ENCODE measurements at regions not wholly inside any gene's neighbourhood (a gene's known extent, or its start where the extent isn't known, plus 50 kb on each side); places are given as distances from the start of the nearest gene placed in this dataset.

GRCh38 chr7:114297121-114297520 lies 117.5 kb upstream of the FOXP2 start:
- H3K27me3 Mint-ChIP-seq (ENCODE audit: unreplicated experiment), result no peaks in the 10 kb centered on the region
- no peak for TF ChIP-seq CTCF (IDR thresholded peaks at IDR 0.05; ENCODE audit: unreplicated experiment)
- CTCF ChIA-PET, result no interaction called here
- no peaks in the 10 kb centered on the region for H3K36me3 Mint-ChIP-seq (ENCODE audit: insufficient read depth, unreplicated experiment)
- H3K4me1 Mint-ChIP-seq (ENCODE audit: low read depth, unreplicated experiment), result peaks cover 8% of the 10 kb centered on the region
- intact Hi-C loops (cut with micrococcal nuclease; ENCODE audit: unreplicated experiment), result no loop called here
- no peak for DNase-seq
- no peaks in the 10 kb centered on the region for H3K9me3 Mint-ChIP-seq (ENCODE audit: low read depth, unreplicated experiment)
- no peak overlapping the region for H3K4me3 Mint-ChIP-seq (ENCODE audit: low read depth, unreplicated experiment)
- no TSS peak for BruUV-seq (replicated peaks)
- H3K27ac Mint-ChIP-seq (ENCODE audit: unreplicated experiment), result no peak overlapping the region

- H3K9me3 Mint-ChIP-seq (ENCODE audit: low read depth, unreplicated experiment), result no peaks in the 10 kb centered on the region
- BruUV-seq (replicated peaks), result no TSS peak
- peaks cover 8% of the 10 kb centered on the region for H3K4me1 Mint-ChIP-seq (ENCODE audit: low read depth, unreplicated experiment)
- CTCF ChIA-PET, result no interaction called here
- no peak overlapping the region for H3K4me3 Mint-ChIP-seq (ENCODE audit: low read depth, unreplicated experiment)
- no peaks in the 10 kb centered on the region for H3K27me3 Mint-ChIP-seq (ENCODE audit: unreplicated experiment)
- H3K36me3 Mint-ChIP-seq (ENCODE audit: insufficient read depth, unreplicated experiment), result no peaks in the 10 kb centered on the region
- DNase-seq, result no peak
- no peak for TF ChIP-seq CTCF (IDR thresholded peaks at IDR 0.05; ENCODE audit: unreplicated experiment)
- no peak overlapping the region for H3K27ac Mint-ChIP-seq (ENCODE audit: unreplicated experiment)
- intact Hi-C loops (cut with micrococcal nuclease; ENCODE audit: unreplicated experiment), result no loop called here
Observed at GRCh38 chr7:114295522-114295921, 119.1 kb upstream of the FOXP2 start.

GRCh38 chr7:114294036-114294435 lies 120.6 kb upstream of the FOXP2 start:
- no TSS peak for BruUV-seq (replicated peaks)
- intact Hi-C loops (cut with micrococcal nuclease; ENCODE audit: unreplicated experiment), result no loop called here
- peaks cover 8% of the 10 kb centered on the region for H3K4me1 Mint-ChIP-seq (ENCODE audit: low read depth, unreplicated experiment)
- no peak overlapping the region for H3K27ac Mint-ChIP-seq (ENCODE audit: unreplicated experiment)
- TF ChIP-seq CTCF (IDR thresholded peaks at IDR 0.05; ENCODE audit: unreplicated experiment), result no peak
- no peak overlapping the region for H3K4me3 Mint-ChIP-seq (ENCODE audit: low read depth, unreplicated experiment)
- CTCF ChIA-PET, result no interaction called here
- H3K9me3 Mint-ChIP-seq (ENCODE audit: low read depth, unreplicated experiment), result no peaks in the 10 kb centered on the region
- H3K27me3 Mint-ChIP-seq (ENCODE audit: unreplicated experiment), result no peaks in the 10 kb centered on the region
- DNase-seq, result no peak
- no peaks in the 10 kb centered on the region for H3K36me3 Mint-ChIP-seq (ENCODE audit: insufficient read depth, unreplicated experiment)

- H3K4me3 Mint-ChIP-seq (ENCODE audit: low read depth, unreplicated experiment), result no peak overlapping the region
- no peaks in the 10 kb centered on the region for H3K27me3 Mint-ChIP-seq (ENCODE audit: unreplicated experiment)
- intact Hi-C loops (cut with micrococcal nuclease; ENCODE audit: unreplicated experiment), result no loop called here
- no peak for DNase-seq
- CTCF ChIA-PET, result no interaction called here
- peaks cover 8% of the 10 kb centered on the region for H3K4me1 Mint-ChIP-seq (ENCODE audit: low read depth, unreplicated experiment)
- no peaks in the 10 kb centered on the region for H3K9me3 Mint-ChIP-seq (ENCODE audit: low read depth, unreplicated experiment)
- H3K36me3 Mint-ChIP-seq (ENCODE audit: insufficient read depth, unreplicated experiment), result no peaks in the 10 kb centered on the region
- no peak overlapping the region for H3K27ac Mint-ChIP-seq (ENCODE audit: unreplicated experiment)
- no peak for TF ChIP-seq CTCF (IDR thresholded peaks at IDR 0.05; ENCODE audit: unreplicated experiment)
- no TSS peak for BruUV-seq (replicated peaks)
Observed at GRCh38 chr7:114293289-114294012, 121.2 kb upstream of the FOXP2 start.

All from Calu3 (cell line).